ENCODE measurements at regions not wholly inside any gene's neighbourhood (a gene's known extent, or its start where the extent isn't known, plus 50 kb on each side); places are given as distances from the start of the nearest gene placed in this dataset.

GRCh38 chr10:90381468-90381867 is 476.4 kb downstream of the HTR7 start:
- TF ChIP-seq CTCF (IDR thresholded peaks at IDR 0.05): no peak
- no peak for TF ChIP-seq POLR2A (IDR thresholded peaks at IDR 0.05)
